ENCODE measurements at regions not wholly inside any gene's neighbourhood (a gene's known extent, or its start where the extent isn't known, plus 50 kb on each side); places are given as distances from the start of the nearest gene placed in this dataset.

GRCh38 chr3:22748453-22749045 lies 454.6 kb upstream of the UBE2E2 start:
- Histone ChIP-seq H3F3A (ENCODE audit: insufficient read depth) (no peaks in the 10 kb centered on the region), H3K36me3 (ENCODE audit: low read length) (no peaks in the 10 kb centered on the region), H2AFZ (ENCODE audit: low read depth, low read length, severe bottlenecking) (no peak overlapping the region), H3K27ac (ENCODE audit: low read depth, low read length) (no peak overlapping the region), H3K9me2 (replicated peaks; ENCODE audit: insufficient read depth, low read length) (no peaks in the 10 kb centered on the region), H3K4me3 (ENCODE audit: insufficient read depth, low read length, poor library complexity, severe bottlenecking) (no peak overlapping the region), H3K9me3 (ENCODE audit: insufficient read depth, low read length) (no peaks in the 10 kb centered on the region), H3K9ac (ENCODE audit: low read length) (no peak overlapping the region), H3K79me2 (ENCODE audit: insufficient read depth, low read length) (no peaks in the 10 kb centered on the region), H3K4me2 (ENCODE audit: low read depth, low read length, poor library complexity, severe bottlenecking) (no peak overlapping the region), H3K27me3 (ENCODE audit: low read length) (no peaks in the 10 kb centered on the region), H4K20me1 (ENCODE audit: low read depth, low read length) (no peaks in the 10 kb centered on the region)
- TF ChIP-seq EZH2phosphoT487 (conservative IDR thresholded peaks at IDR 0.05; ENCODE audit: low read length): no peak
- no peak for TF ChIP-seq CTCF (IDR thresholded peaks at IDR 0.05; ENCODE audit: insufficient read depth, low read length, poor library complexity, severe bottlenecking)

- no peak overlapping the region for H3K4me3 ChIP-seq (ENCODE audit: insufficient read depth, low read length, poor library complexity, severe bottlenecking)
Observed at GRCh38 chr3:22759636-22760310, 443.4 kb upstream of the UBE2E2 start.

GRCh38 chr3:22765679-22766078 lies 437.4 kb upstream of the UBE2E2 start:
- no peak overlapping the region for H3K9ac ChIP-seq (ENCODE audit: low read length)
- no peaks in the 10 kb centered on the region for H3K9me3 ChIP-seq (ENCODE audit: insufficient read depth, low read length)
- H3K4me2 ChIP-seq (ENCODE audit: low read depth, low read length, poor library complexity, severe bottlenecking): no peak overlapping the region
- H3K9me2 ChIP-seq (replicated peaks; ENCODE audit: insufficient read depth, low read length): no peaks in the 10 kb centered on the region
- no peaks in the 10 kb centered on the region for H3K79me2 ChIP-seq (ENCODE audit: insufficient read depth, low read length)
- H3K27me3 ChIP-seq (ENCODE audit: low read length): no peaks in the 10 kb centered on the region
- no peak overlapping the region for H3K27ac ChIP-seq (ENCODE audit: low read depth, low read length)
- H4K20me1 ChIP-seq (ENCODE audit: low read depth, low read length): no peaks in the 10 kb centered on the region
- H3F3A ChIP-seq (ENCODE audit: insufficient read depth): no peaks in the 10 kb centered on the region
- H3K36me3 ChIP-seq (ENCODE audit: low read length): no peaks in the 10 kb centered on the region
- no peak overlapping the region for H2AFZ ChIP-seq (ENCODE audit: low read depth, low read length, severe bottlenecking)
- TF ChIP-seq CTCF (IDR thresholded peaks at IDR 0.05; ENCODE audit: insufficient read depth, low read length, poor library complexity, severe bottlenecking): no peak
- no peak for TF ChIP-seq EZH2phosphoT487 (conservative IDR thresholded peaks at IDR 0.05; ENCODE audit: low read length)
- H3K4me3 ChIP-seq (ENCODE audit: insufficient read depth, low read length, poor library complexity, severe bottlenecking): no peak overlapping the region

More at GRCh38 chr3:22759636-22760310, 443.4 kb upstream of the UBE2E2 start:
- Histone ChIP-seq H3K4me2 (ENCODE audit: low read depth, low read length, poor library complexity, severe bottlenecking) (no peak overlapping the region), H3K9me3 (ENCODE audit: insufficient read depth, low read length) (no peaks in the 10 kb centered on the region), H3K9me2 (replicated peaks; ENCODE audit: insufficient read depth, low read length) (no peaks in the 10 kb centered on the region), H3K36me3 (ENCODE audit: low read length) (no peaks in the 10 kb centered on the region), H3F3A (ENCODE audit: insufficient read depth) (no peaks in the 10 kb centered on the region), H4K20me1 (ENCODE audit: low read depth, low read length) (no peaks in the 10 kb centered on the region), H3K9ac (ENCODE audit: low read length) (no peak overlapping the region), H2AFZ (ENCODE audit: low read depth, low read length, severe bottlenecking) (no peak overlapping the region), H3K79me2 (ENCODE audit: insufficient read depth, low read length) (no peaks in the 10 kb centered on the region), H3K27me3 (ENCODE audit: low read length) (no peaks in the 10 kb centered on the region), H3K27ac (ENCODE audit: low read depth, low read length) (no peak overlapping the region)
- TF ChIP-seq CTCF (IDR thresholded peaks at IDR 0.05; ENCODE audit: insufficient read depth, low read length, poor library complexity, severe bottlenecking) (no peak), EZH2phosphoT487 (conservative IDR thresholded peaks at IDR 0.05; ENCODE audit: low read length) (no peak)
